HG03354 (cell line): ENCODE measurements at regions not wholly inside any gene's neighbourhood (a gene's known extent, or its start where the extent isn't known, plus 50 kb on each side); places are given as distances from the start of the nearest gene placed in this dataset.
"Not testable (repeated sequence)": the region's sequence is repeated elsewhere in the genome, so short reads cannot be mapped to it uniquely, and the experiment has no call there.

Experiments used
- ATAC-seq: cut with Tn5 transposase; IDR thresholded peaks from one replicate; pipeline ENCODE4 v1.9.1; 2021; ENCODE audit warnings: mild to moderate bottlenecking; ENCODE audit not compliant: unreplicated experiment, poor library complexity, severe bottlenecking

- no peak for ATAC-seq
These were observed 83.6 kb upstream of the MPP7 start for GRCh38 chr10:28386503-28386868.

GRCh38 chr10:28387140-28387539, 84.3 kb upstream of the MPP7 start:
- ATAC-seq = no peak

- ATAC-seq = no peak
These were observed 88.4 kb upstream of the MPP7 start for GRCh38 chr10:28391283-28391682.

GRCh38 chr10:28393956-28394568, 91.2 kb upstream of the MPP7 start:
- peak; percentile 91 for ATAC-seq

GRCh38 chr10:28396331-28396730, 93.5 kb upstream of the MPP7 start:
- no peak for ATAC-seq

- no peak for ATAC-seq
These were observed 94.4 kb upstream of the MPP7 start for GRCh38 chr10:28397229-28397628.

GRCh38 chr10:28400176-28400575, 97.3 kb upstream of the MPP7 start:
- ATAC-seq = no peak

GRCh38 chr10:28400681-28401080, 97.8 kb upstream of the MPP7 start:
- no peak for ATAC-seq

- not testable (repeated sequence) for ATAC-seq
These were observed 99.8 kb upstream of the MPP7 start for GRCh38 chr10:28402611-28403073.

GRCh38 chr10:28403090-28403489, 100.2 kb upstream of the MPP7 start:
- no peak for ATAC-seq

- no peak for ATAC-seq
These were observed 105.4 kb upstream of the MPP7 start for GRCh38 chr10:28408237-28408777.

GRCh38 chr10:28410420-28411135, 107.7 kb upstream of the MPP7 start:
- ATAC-seq = no peak

GRCh38 chr10:28411136-28411460, 108.2 kb upstream of the MPP7 start:
- no peak for ATAC-seq

GRCh38 chr10:28411648-28412047, 108.8 kb upstream of the MPP7 start:
- ATAC-seq = no peak

- no peak for ATAC-seq
These were observed 114.8 kb upstream of the WAC start for GRCh38 chr10:28418069-28418468.

GRCh38 chr10:28425422-28425821, 107.5 kb upstream of the WAC start:
- no peak for ATAC-seq

- ATAC-seq = no peak
These were observed 106.3 kb upstream of the WAC start for GRCh38 chr10:28426392-28427159.

GRCh38 chr10:28427376-28427775, 105.5 kb upstream of the WAC start:
- no peak for ATAC-seq

- no peak for ATAC-seq
These were observed 103.9 kb upstream of the WAC start for GRCh38 chr10:28429045-28429444.

GRCh38 chr10:28429573-28430216, 103.2 kb upstream of the WAC start:
- no peak for ATAC-seq
